WERI-Rb-1 (cell line): ENCODE measurements at regions not wholly inside any gene's neighbourhood (a gene's known extent, or its start where the extent isn't known, plus 50 kb on each side); places are given as distances from the start of the nearest gene placed in this dataset.

Source experiments
- DNase-seq: peaks from one replicate; pipeline ENCODE4 v3.0.0-alpha.2; 2020
- H3K27ac ChIP-seq: fragments of 250-450 bp; sonication (Bioruptor Pico); 2 replicates; pipeline ENCODE4 v1.5.1; 2020; ENCODE audit warnings: mild to moderate bottlenecking, moderate library complexity
- H3K27me3 ChIP-seq: fragments of 250-450 bp; sonication (Bioruptor Pico); 2 replicates; pipeline ENCODE4 v1.5.1; 2021; ENCODE audit warnings: mild to moderate bottlenecking, low read depth, moderate library complexity; ENCODE audit not compliant: insufficient read depth, severe bottlenecking
- H3K36me3 ChIP-seq: fragments of 250-450 bp; sonication (Bioruptor Pico); 2 replicates; pipeline ENCODE4 v1.5.1; 2020; ENCODE audit warnings: mild to moderate bottlenecking, moderate library complexity
- H3K4me3 ChIP-seq: 2 replicates; pipeline ENCODE4 v1.5.1; 2011; ENCODE audit warnings: low read depth, mild to moderate bottlenecking, control low read depth, low read length
- H3K9me3 ChIP-seq: fragments of 250-450 bp; sonication (Bioruptor Pico); 2 replicates; pipeline ENCODE4 v1.5.1; 2021; ENCODE audit warnings: mild to moderate bottlenecking, moderate library complexity; ENCODE audit not compliant: severe bottlenecking
- TF ChIP-seq, protein P1 (sequence below): IDR thresholded peaks from 2 replicates; pipeline ENCODE4 v1.5.1; 2011; ENCODE audit warnings: low read depth, mild to moderate bottlenecking, control low read depth, inconsistent platforms, low read length

DNA sequence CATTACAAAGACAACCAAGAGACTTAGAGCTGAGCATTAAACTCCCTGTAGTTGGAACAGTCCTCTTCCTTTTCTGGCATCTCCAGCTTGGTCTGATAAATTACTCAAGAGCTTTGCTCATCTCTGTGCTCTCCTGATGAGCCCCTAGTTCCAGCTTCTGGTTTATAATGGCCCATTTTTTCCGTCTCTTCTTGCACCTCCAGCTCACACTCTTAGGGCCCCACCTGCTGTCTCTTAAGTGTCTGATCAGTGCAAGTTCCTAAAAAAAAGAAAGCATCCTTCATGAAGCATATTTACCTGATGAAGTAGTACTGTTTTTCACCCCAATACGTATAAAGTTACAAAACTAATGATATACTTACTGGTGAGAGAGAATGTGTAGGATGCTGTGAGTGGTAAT, 822.9 kb downstream of the RNF144A start:
- TF ChIP-seq, protein P1, sequence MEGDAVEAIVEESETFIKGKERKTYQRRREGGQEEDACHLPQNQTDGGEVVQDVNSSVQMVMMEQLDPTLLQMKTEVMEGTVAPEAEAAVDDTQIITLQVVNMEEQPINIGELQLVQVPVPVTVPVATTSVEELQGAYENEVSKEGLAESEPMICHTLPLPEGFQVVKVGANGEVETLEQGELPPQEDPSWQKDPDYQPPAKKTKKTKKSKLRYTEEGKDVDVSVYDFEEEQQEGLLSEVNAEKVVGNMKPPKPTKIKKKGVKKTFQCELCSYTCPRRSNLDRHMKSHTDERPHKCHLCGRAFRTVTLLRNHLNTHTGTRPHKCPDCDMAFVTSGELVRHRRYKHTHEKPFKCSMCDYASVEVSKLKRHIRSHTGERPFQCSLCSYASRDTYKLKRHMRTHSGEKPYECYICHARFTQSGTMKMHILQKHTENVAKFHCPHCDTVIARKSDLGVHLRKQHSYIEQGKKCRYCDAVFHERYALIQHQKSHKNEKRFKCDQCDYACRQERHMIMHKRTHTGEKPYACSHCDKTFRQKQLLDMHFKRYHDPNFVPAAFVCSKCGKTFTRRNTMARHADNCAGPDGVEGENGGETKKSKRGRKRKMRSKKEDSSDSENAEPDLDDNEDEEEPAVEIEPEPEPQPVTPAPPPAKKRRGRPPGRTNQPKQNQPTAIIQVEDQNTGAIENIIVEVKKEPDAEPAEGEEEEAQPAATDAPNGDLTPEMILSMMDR, result no peak
- Histone ChIP-seq H3K9me3 (no peaks in the 10 kb centered on the region), H3K27me3 (no peaks in the 10 kb centered on the region), H3K27ac (no peak overlapping the region), H3K4me3 (no peak overlapping the region), H3K36me3 (no peaks in the 10 kb centered on the region)
- DNase-seq, result no peak

DNA sequence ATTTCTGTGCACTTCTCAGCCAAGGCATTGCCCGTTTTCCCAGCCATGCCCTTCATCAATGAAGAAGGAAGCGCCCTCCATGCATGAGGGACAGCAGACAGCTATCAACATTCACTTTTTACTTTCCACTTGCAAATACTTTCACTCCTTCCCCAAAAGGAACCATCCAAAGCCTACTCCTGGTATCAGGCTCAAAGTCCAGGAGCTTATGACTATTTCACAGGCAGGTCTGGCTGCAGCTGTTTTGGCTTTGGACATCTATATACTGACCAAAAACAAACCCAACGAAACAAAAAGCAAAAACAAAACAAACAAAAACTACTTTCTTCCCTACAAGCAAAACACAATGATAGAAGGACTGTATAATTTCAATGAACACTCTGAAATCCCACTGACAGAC, 825.1 kb downstream of the RNF144A start:
- H3K36me3 ChIP-seq, result no peaks in the 10 kb centered on the region
- no peak overlapping the region for H3K4me3 ChIP-seq
- no peaks in the 10 kb centered on the region for H3K27me3 ChIP-seq
- H3K27ac ChIP-seq, result no peak overlapping the region
- DNase-seq, result no peak
- no peaks in the 10 kb centered on the region for H3K9me3 ChIP-seq
- TF ChIP-seq, protein P1, result no peak

DNA sequence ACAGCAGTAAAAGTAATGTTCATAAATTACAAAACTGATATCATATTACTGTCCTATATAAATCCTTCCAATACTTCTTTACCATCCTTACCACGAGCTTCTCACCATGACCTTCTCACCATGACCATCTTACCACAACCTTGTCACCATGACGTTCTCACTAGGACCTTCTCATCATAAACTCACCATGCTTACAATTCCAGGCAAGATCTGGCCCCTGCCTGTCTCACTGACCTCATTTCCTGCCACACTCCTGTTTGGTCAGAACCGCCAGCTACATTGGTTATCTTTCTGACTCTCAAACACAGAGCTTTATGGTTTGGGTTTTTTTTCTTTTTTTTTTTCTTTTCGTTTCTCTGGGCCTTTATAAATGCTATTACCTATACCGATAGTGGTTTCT, 827.6 kb downstream of the RNF144A start:
- Histone ChIP-seq H3K9me3 (no peaks in the 10 kb centered on the region), H3K4me3 (no peak overlapping the region), H3K36me3 (no peaks in the 10 kb centered on the region), H3K27me3 (no peaks in the 10 kb centered on the region), H3K27ac (no peak overlapping the region)
- DNase-seq, result no peak
- TF ChIP-seq, protein P1, result no peak

DNA sequence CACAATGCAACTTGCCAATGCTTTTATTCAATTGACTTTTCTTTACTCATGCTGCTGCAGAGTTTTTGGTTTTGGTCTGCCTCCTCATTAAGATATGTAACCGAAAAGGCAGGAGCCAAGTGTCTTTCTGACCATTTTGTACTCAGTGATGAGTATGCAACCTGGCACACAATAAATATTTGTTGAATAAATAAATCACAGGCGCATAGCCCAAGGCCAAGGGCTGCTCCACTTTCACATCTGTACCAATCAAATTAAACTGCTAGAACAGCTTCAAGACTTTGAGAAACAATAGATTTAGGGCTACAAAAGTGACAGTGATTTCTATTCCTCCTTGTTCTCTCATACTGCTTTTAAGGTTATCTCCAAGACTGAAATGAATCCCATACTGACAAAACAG, 828.2 kb downstream of the RNF144A start:
- TF ChIP-seq, protein P1, result no peak
- H3K4me3 ChIP-seq, result no peak overlapping the region
- no peaks in the 10 kb centered on the region for H3K27me3 ChIP-seq
- H3K9me3 ChIP-seq, result no peaks in the 10 kb centered on the region
- no peak for DNase-seq
- H3K27ac ChIP-seq, result no peak overlapping the region
- no peaks in the 10 kb centered on the region for H3K36me3 ChIP-seq

DNA sequence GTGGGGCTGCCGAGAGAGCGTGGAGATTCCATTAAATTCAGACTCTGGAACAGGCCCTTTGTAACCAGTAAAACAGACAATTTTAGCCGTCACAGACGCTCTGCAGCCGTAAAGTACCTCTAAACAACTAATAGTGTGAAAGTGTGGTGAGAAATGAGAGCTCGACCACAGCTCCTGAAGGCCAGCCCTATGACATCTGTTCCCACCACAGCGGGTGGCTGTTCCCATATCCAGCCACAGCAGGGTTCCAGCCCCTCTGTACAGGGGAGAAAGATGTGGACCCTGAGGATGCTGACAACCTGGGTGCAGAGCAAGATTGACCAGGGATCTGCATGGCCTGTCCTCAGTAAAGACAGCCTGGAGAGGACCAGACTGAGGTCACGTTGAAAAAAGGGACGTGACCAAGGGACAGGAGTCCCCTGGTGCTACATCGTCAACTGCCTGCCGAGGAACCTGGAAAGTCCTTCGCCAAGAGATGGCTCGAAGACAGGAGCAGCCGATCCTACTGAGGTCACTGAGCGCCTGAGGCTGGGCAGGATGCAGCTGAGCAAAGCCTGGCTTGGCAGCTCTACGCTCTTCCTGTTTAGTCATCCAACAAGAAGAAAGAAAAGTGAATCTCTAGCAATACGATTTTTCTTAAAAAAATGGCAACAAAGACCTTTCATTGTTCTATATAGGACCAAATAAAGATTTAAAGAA, 831.7 kb downstream of the RNF144A start:
- no peaks in the 10 kb centered on the region for H3K36me3 ChIP-seq
- TF ChIP-seq, protein P1, result no peak
- H3K9me3 ChIP-seq, result peaks cover 8% of the 10 kb centered on the region
- no peaks in the 10 kb centered on the region for H3K27me3 ChIP-seq
- H3K4me3 ChIP-seq, result no peak overlapping the region
- no peak for DNase-seq
- no peak overlapping the region for H3K27ac ChIP-seq
